Calu3 (cell line): ENCODE measurements at regions not wholly inside any gene's neighbourhood (a gene's known extent, or its start where the extent isn't known, plus 50 kb on each side); places are given as distances from the start of the nearest gene placed in this dataset.

Experiments
- BruUV-seq: library from RNA; stranded (reverse); fragments of 400-500 nt; replicated peaks from 2 replicates; lab custom pipeline; 2021; lab: Mats Ljungman, UMichigan
- CTCF ChIA-PET: fragments of 300-600 bp; sonication (Branson Sonifier 250); formaldehyde crosslinking; loops from one replicate; lab custom pipeline; 2022; ENCODE audit warnings: antibody characterized with exemption; lab: Charles Lee
- DNase-seq: peaks from one replicate; pipeline ENCODE4 v3.0.0; 2022
- H3K27ac Mint-ChIP-seq: one replicate; pipeline ENCODE4 v1.8.0; 2022; ENCODE audit warnings: mixed read lengths; ENCODE audit not compliant: unreplicated experiment
- H3K27me3 Mint-ChIP-seq: one replicate; pipeline ENCODE4 v1.8.0; 2022; ENCODE audit warnings: mixed read lengths; ENCODE audit not compliant: unreplicated experiment
- H3K36me3 Mint-ChIP-seq: one replicate; pipeline ENCODE4 v1.8.0; 2022; ENCODE audit warnings: mild to moderate bottlenecking, moderate library complexity, mixed read lengths; ENCODE audit not compliant: insufficient read depth, unreplicated experiment
- H3K4me1 Mint-ChIP-seq: one replicate; pipeline ENCODE4 v1.8.0; 2022; ENCODE audit warnings: mild to moderate bottlenecking, low read depth, mixed read lengths; ENCODE audit not compliant: unreplicated experiment
- H3K4me3 Mint-ChIP-seq: one replicate; pipeline ENCODE4 v1.8.0; 2022; ENCODE audit warnings: mild to moderate bottlenecking, low read depth, moderate library complexity, mixed read lengths; ENCODE audit not compliant: unreplicated experiment
- H3K9me3 Mint-ChIP-seq: one replicate; pipeline ENCODE4 v1.8.0; 2022; ENCODE audit warnings: low read depth, mixed read lengths; ENCODE audit not compliant: unreplicated experiment
- intact Hi-C: fragments of 100-400 bp; cut with micrococcal nuclease; formaldehyde crosslinking; loops from one replicate; pipeline ENCODE4 v1.10.0; 2022; ENCODE audit not compliant: unreplicated experiment
- TF ChIP-seq, protein P1 (sequence below): fragments of 200-600 bp; IDR thresholded peaks from one replicate; pipeline ENCODE4 v1.8.0; 2022; ENCODE audit warnings: antibody characterized with exemption; ENCODE audit not compliant: unreplicated experiment

DNA sequence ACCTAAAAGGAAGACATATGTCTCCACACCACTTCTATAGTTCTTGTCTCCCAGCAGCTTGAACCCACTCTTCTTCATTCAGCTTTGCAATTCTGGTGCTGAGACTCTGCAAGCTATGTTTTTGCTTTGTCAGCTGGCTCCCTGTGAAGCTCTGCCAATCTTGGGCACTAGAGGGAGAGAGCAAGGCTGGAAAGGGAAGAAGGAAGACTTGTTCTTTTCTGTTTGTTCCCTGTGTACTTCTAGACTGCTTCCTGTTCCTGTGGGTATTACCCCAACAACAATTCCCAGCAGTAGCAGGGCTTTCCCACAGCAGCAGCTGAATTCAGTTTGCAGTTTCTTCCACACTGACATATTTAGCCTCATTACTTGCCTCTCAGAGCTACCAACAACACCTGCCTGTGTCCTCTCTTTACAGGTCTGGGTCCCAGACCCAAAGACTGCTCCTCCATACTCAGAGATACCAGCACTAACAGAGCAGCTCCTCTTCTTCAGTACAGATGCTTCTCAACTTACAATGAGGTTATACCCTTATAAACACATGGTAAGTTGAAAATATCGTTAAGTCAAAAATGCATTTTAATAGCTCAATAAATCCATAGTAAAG is 275.2 kb upstream of the NEGR1 start:
- peak; percentile 36 for DNase-seq
- H3K36me3 Mint-ChIP-seq = no peaks in the 10 kb centered on the region
- intact Hi-C loops = no loop called here
- BruUV-seq = no TSS peak
- peaks cover 7% of the 10 kb centered on the region for H3K4me1 Mint-ChIP-seq
- CTCF ChIA-PET = interaction anchor here (0.6 to 1.2 kb wide), 3 partner anchors 12 to 272 kb away, joined by 3 to 4 read pairs (median 3); no protein-coding TSS in a partner anchor
- TF ChIP-seq, protein P1, sequence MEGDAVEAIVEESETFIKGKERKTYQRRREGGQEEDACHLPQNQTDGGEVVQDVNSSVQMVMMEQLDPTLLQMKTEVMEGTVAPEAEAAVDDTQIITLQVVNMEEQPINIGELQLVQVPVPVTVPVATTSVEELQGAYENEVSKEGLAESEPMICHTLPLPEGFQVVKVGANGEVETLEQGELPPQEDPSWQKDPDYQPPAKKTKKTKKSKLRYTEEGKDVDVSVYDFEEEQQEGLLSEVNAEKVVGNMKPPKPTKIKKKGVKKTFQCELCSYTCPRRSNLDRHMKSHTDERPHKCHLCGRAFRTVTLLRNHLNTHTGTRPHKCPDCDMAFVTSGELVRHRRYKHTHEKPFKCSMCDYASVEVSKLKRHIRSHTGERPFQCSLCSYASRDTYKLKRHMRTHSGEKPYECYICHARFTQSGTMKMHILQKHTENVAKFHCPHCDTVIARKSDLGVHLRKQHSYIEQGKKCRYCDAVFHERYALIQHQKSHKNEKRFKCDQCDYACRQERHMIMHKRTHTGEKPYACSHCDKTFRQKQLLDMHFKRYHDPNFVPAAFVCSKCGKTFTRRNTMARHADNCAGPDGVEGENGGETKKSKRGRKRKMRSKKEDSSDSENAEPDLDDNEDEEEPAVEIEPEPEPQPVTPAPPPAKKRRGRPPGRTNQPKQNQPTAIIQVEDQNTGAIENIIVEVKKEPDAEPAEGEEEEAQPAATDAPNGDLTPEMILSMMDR = peak; percentile 21
- H3K27ac Mint-ChIP-seq = no peak overlapping the region
- H3K27me3 Mint-ChIP-seq = no peaks in the 10 kb centered on the region
- H3K9me3 Mint-ChIP-seq = peaks cover 6% of the 10 kb centered on the region
- H3K4me3 Mint-ChIP-seq = no peak overlapping the region

DNA sequence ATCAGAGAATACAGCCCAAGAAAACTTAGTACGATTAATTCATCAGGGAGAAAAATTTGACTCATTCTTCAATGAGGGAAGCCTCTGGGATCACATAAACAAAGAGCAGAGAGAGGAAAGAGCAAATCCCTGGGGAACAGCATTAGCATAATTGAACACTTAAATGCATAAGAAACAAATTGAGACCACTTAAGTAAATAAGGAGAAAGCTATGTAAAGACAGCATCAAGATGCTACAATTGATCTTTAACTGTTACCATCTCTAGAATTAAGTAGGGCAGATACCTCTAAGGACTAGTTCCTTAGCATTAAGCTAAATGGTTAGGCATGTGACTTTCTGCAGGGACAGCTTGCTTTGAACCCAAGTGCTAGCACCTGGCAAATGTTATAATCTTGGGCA is 265.1 kb upstream of the NEGR1 start:
- no peak for DNase-seq
- Mint-ChIP-seq H3K9me3 (no peaks in the 10 kb centered on the region), H3K4me3 (no peak overlapping the region), H3K27ac (no peak overlapping the region), H3K27me3 (no peaks in the 10 kb centered on the region), H3K36me3 (no peaks in the 10 kb centered on the region), H3K4me1 (no peaks in the 10 kb centered on the region)
- intact Hi-C loops = no loop called here
- TF ChIP-seq, protein P1 = no peak
- BruUV-seq = no TSS peak
- CTCF ChIA-PET = no interaction called here

DNA sequence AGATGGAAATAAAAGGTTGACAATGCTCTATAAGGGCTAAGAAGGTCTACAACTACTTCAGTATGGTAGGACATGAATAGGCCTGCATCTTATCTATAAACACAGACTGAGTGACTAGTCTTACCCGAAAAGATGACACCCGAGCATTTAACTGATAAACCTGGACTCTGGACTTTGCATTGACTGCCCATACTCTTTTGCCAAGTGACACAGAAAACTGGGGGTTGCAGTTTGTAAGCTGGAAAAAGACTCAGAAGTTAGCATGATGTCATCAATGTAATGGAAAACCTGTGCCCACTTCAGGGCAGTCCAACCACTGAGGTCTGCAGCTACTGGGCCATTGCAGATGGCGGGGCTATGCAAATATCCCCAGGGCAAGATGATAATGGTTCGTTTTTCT is 258.3 kb upstream of the NEGR1 start:
- Mint-ChIP-seq H3K27ac (no peak overlapping the region), H3K4me3 (no peak overlapping the region), H3K9me3 (no peaks in the 10 kb centered on the region), H3K27me3 (no peaks in the 10 kb centered on the region), H3K36me3 (no peaks in the 10 kb centered on the region), H3K4me1 (no peaks in the 10 kb centered on the region)
- intact Hi-C loops = no loop called here
- CTCF ChIA-PET = no interaction called here
- TF ChIP-seq, protein P1 = no peak
- DNase-seq = no peak
- no TSS peak for BruUV-seq

DNA sequence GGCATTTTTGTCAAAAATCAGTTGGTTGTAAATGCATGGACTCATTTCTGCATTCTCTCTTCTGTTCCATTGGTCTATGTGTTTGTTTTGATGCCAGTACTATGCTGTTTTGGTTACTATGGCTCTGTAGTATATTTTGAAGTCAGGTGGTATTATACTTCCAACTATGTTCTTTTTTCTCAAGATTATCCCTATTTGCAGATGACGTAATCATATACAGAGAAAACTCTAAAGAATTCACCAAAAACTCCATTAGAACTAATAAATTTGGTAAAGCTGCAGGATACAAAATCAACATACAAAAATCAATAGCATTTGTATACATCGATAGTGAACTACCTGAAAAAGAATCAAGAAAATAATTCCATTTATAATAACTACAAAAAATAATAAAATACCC is 253.1 kb upstream of the NEGR1 start:
- H3K4me3 Mint-ChIP-seq = no peak overlapping the region

More for the DNA sequence above, 253.1 kb upstream of the NEGR1 start:
- CTCF ChIA-PET = no interaction called here
- intact Hi-C loops = no loop called here
- no TSS peak for BruUV-seq
- no peaks in the 10 kb centered on the region for H3K36me3 Mint-ChIP-seq
- H3K4me1 Mint-ChIP-seq = no peaks in the 10 kb centered on the region
- no peaks in the 10 kb centered on the region for H3K27me3 Mint-ChIP-seq
- peaks cover 10% of the 10 kb centered on the region for H3K9me3 Mint-ChIP-seq
- no peak overlapping the region for H3K27ac Mint-ChIP-seq
- no peak for DNase-seq
- TF ChIP-seq, protein P1 = no peak
